HS-5 (cell line): ENCODE measurements at regions not wholly inside any gene's neighbourhood (a gene's known extent, or its start where the extent isn't known, plus 50 kb on each side); places are given as distances from the start of the nearest gene placed in this dataset.

Experiments used
- DNase-seq: peaks from one replicate; pipeline ENCODE4 v3.0.0-alpha.2; 2012; ENCODE audit warnings: low read depth

DNA sequence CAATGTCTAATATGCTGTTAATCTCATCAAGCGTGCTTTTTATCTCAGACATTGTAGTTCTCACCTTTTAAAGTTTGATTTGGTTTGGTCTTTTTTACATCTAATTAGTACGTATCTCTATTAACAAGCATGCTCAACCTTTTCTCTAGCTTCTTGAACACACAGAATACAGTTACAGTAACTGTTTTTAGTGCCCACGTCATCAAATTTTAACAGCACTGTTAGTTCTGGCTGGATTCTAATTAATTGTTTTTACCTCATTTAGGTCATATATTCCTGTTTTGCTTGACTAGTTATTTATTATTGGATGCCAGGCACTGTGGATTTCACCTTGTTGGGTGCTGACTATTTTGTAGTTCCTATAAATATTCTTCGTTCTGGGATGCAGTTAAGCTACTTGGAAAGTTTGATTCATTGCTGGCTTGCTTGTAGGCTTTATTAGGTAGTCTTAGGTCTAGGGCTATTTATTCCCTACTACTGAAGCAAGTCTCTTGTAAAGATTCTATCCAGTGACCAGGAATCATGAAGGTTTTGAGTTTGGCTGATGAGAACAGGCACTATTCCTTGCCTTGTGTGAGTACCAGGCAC lies 263.0 kb downstream of the ETAA1 start:
- DNase-seq, result no peak

- DNase-seq, result no peak
Measured at GRCh38 chr2:67660871-67661270, 263.7 kb downstream of the ETAA1 start.

DNA sequence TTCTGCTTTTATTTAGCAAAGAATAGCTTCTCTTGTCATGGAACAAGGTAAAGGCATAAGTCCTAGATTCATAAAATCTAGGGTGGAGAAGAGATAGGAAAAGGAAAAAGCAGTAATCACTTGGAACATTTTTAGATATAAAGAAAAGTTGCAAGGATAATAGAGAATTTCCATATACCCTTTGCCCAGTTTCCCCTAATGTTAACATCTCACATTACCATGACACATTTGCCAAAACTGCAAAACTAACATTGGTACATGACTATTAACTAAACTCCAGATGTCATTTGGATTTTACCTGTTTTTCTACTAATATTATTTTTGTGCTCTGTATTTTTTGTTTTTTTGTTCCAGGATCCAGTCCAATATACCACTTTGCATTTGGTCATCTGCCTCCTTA lies 265.1 kb downstream of the ETAA1 start:
- DNase-seq, result no peak

- no peak for DNase-seq
Measured at GRCh38 chr2:67663776-67664175, 266.6 kb downstream of the ETAA1 start.

GRCh38 chr2:67666386-67667053 lies 269.4 kb downstream of the ETAA1 start:
- no peak for DNase-seq

DNA sequence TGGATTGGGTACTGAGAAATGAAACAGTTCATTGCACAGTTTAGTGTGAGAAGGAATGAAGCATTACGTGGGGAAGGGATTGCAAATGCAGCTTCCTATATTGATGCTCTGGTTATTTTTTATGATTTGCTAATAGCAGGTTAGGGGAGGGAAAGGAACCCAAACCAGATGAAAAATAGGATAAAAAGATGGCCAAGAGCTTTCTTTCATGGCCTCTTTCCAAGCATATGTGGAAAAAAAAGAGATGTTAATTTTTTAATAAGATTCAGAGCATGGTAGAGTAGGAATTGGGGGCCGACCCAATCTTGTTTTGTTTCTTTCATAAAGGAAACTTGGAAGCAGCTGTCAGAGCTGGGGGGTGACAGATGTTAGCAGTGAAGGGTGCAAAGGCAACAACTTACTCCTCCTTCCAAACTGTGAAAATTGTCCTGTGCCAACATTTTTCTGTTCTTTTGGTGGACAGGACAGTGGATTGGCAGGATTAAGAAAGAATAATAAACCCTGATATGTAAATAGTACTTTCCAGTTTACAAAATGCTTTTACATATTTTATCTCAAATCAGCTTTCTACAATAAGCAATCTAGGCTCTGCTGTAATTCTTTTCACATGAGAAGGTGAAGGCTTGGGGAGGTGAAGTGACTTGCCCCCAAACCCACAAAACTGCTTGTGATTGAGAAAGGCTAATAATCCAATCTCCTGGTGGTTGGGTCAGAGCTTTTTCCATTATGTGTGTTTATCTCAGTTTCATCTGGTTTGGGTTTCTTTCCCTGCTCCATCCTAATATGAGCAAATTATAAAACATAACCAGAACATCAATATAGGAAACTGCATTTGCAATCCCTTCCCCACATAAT lies 270.1 kb downstream of the ETAA1 start:
- no peak for DNase-seq

DNA sequence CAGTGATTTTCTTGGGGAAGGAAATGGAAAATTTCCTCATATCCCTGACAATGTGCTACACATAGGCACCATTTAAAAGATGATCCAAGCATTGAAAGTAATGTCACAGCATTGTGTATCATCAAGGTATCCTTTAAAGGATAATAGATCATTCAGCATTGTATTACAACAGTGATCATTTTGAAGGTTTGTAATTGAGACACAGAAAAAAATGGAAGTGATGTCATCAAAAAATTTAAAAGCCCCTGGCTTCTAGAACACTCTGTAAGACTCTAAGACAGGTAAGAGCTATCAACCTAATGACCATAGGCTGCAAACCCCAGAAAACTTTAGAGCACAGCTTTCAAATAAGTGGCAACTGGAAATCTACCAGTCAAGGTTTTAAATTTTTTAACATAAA lies 271.4 kb downstream of the ETAA1 start:
- DNase-seq, result no peak

GRCh38 chr2:67669168-67669567 lies 272.0 kb downstream of the ETAA1 start:
- no peak for DNase-seq

DNA sequence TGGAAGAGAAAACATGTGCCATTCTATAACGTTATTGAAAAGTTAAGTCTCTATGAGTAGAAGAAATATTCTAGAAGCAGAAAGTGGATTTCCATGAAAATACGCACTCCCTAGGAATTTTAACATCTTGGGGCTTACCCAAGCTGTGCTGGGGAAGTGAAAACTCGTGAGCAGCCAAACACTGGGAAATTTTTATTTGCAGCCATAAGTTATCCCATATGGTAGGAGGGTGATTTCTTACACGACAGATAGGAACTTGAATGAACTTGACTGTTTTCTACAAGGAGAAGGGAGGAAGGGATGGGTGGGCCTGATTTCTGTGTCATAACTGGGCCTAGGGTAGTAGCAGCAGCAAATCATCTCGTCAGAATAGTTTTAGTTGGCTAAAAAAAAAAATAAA lies 272.6 kb downstream of the ETAA1 start:
- no peak for DNase-seq

DNA sequence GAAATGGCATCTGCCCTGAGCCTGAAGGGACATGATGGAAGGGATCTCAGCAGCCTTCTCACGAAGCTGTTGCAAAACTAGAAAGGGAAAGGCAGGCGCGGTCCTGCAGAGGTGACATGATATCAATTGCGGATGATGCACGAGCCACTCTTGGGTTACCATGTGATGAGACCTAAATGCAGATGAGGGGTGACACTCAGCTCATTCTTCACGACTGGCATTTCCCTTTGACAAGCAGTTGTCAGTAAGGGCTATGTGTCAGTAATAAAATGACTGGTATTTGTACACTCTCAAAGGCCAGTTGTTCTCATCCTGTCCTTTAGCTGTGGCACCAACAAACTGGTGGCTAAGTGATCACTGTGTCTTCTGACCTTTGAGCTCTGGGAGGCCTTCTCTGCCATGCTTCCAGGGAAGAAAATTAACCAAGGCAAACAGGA lies 273.6 kb downstream of the ETAA1 start:
- DNase-seq, result no peak

DNA sequence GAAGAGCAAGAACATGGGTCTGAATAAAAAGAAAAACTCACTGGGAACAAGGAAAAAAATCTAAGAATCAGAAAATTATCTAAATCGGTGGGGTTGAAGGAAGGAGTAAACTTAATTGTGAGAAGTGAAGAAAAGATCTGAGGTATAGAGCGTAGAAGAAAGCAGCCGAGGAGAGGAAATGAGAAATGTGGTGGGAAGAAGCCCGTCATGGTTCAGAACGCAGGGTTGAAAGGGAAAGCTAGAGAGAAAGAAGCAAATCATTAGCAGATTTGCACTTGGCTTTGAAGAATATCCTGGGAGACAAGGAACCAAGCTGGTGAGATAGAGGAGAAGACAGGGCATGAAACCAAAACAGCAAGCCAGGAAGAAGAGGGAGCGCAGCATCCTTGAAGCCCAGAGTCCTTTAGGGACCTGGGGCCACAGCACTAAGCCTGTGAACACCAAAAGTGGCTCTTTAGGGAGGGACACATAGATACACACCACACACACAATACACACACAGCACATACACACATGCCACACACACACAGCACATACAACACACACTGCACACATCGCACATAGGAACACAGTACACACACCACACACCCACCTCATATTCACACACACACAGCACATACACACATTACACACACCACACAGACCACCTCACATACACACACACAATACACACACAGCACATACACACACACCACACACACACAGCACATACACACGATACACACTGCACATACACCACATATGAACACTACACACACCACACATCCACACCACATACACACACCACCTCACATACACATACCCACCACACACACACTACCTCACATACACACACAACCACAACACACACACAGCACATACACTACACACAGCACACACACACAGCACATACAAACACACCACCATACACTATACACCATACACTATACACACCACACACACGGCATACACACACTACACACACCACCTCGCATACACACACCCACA lies 274.6 kb downstream of the ETAA1 start:
- DNase-seq, result no peak

DNA sequence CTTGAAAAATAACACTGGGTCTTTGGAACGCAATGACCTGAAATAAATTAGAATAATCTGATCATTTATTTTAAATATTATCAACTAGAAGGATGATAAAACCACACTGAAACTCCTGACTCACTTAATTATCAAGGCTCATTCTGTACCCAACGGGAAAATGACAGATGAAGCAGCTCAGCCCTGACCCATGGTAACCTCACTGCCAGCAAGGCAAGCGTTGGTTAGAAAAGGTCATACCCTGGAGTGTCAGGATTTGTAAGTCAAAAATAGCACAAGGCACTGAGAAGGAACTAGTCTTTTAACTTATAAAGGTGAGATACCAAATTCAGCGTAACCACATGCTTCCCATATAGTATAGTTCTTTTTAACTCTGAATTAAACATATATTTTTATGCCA lies 277.5 kb downstream of the ETAA1 start:
- DNase-seq, result no peak

DNA sequence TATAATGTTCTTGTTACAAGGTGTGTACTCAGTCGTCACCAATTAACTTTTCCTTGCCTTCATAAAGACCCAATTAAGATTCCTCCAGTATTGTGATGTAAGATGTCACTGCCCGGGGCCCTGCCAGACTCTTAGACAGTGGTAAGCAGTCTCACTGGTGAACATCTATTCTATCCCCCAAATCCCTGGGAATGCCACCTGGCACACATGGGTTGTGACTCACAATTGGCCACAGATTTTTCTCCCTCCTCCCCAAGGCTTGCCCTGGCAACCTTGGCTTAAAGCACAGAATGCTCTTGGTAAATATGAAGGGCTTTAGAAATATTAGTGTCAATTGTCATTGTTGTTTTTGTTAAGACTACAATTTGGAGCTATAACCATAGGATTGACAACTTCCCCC lies 287.9 kb downstream of the ETAA1 start:
- no peak for DNase-seq

GRCh38 chr2:67686254-67686653 lies 289.1 kb downstream of the ETAA1 start:
- no peak for DNase-seq

DNA sequence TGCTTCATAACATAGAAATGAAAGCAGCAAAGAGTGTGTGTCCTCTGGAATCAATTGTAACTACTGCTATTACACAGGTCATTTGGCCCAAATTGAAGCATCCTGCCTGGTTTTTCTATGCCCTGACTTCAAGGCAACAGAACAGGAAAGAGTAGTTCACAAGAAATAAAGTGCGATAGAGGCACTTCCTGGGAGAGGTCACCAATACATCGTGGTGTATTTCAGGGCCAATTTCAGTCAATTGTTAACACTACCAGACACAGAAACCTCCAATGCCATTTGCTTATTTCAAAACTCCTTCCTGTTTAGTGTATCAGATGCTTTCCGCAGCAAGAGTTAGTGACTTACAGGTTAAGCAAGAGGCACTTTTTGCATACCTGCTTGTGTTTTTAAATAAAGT lies 292.1 kb downstream of the ETAA1 start:
- DNase-seq, result no peak

GRCh38 chr2:67689651-67690050 lies 292.5 kb downstream of the ETAA1 start:
- DNase-seq, result no peak

DNA sequence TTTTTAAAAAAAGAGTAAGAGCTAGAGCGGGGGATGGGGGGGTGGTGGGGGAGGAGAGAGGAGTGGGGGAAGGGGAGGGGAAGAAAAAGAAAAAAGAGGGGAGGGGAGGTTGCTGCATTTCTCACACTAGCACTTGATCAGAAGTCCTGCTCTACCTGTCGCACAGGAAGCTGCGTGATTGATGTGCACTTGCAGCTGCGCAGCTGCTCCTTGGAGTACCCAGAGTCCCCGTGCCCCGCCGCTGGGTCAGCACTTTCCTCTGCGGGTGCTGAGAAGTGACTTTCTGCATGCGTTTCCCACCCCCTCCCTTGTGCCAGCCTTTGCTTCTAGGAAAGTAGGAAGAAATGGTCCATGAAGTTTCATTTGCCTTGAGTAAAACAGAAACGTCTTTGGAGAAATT lies 297.3 kb downstream of the ETAA1 start:
- no peak for DNase-seq

DNA sequence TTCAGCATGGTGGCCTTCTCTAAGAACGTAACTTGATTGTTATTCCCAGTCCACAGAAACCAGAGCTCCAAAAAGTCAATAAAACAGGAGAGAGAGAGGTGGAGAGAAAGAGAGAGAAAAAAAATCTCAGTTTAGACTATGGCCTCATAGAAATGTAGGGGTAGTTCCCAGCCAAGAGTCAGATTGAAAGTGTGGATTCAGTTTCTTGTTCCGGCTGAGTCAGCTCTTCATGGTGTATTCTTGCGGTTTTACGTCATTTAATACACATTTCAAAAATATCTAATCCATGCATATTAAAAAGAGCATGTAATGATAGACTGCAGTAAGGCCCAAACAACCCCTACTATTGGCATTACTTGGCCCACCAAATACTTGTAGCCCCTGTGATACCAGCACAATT lies 303.9 kb downstream of the ETAA1 start:
- DNase-seq, result no peak

GRCh38 chr2:67702284-67702683 lies 305.2 kb downstream of the ETAA1 start:
- no peak for DNase-seq

DNA sequence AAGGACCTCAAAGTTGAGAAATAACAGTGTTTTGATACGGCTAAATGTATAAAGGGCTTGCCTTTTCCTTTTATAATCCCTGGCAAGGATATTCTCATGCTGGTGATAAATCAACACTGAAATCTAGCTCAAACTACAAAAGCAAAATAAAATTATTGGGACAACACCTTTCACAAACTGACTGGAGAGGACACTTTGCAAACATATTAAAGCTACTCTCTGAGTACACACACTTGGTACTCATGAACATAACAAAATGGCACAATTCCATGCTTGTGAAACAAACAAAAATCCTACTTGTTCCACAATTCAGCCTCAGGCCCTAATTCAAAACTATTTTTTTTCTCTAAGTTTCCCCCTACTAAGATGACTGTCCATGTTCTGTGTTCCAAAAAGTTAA lies 305.8 kb downstream of the ETAA1 start:
- DNase-seq, result no peak

DNA sequence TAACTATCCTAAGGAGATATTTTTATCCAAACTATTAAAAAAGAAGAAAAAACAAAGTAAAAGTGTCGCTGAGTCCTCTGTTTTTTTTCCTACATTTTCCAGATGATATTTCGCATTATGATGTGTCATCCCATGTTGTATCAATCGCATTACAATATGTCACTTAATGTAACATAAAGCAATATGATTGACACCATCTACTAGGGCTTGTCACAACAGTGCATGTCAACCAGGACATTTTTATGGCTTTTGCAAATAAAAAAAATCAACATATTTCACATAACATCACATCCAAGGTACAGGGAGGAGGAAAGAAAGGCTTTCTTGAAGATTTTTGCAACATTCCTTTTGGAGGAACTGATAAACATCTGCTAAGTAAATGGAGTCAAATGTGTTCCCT lies 308.9 kb downstream of the ETAA1 start:
- DNase-seq, result no peak

GRCh38 chr2:67707896-67708295 lies 310.8 kb downstream of the ETAA1 start:
- no peak for DNase-seq
